ENCODE measurements at regions not wholly inside any gene's neighbourhood (a gene's known extent, or its start where the extent isn't known, plus 50 kb on each side); places are given as distances from the start of the nearest gene placed in this dataset.

GRCh38 chr11:115741376-115742107, 237.3 kb upstream of the CADM1 start:
- TF ChIP-seq CTCF (IDR thresholded peaks at IDR 0.05) (no peak), POLR2A (IDR thresholded peaks at IDR 0.05) (no peak), EP300 (IDR thresholded peaks at IDR 0.05) (no peak)
